ENCODE measurements at regions not wholly inside any gene's neighbourhood (a gene's known extent, or its start where the extent isn't known, plus 50 kb on each side); places are given as distances from the start of the nearest gene placed in this dataset.

- H3K4me3 ChIP-seq (ENCODE audit: low read length in 2 of 2), result no peak overlapping the region
- no peaks in the 10 kb centered on the region for H3K9me3 ChIP-seq (replicated peaks in 1 of 2; ENCODE audit: control insufficient read depth in 2 of 2, insufficient read depth in 1 of 2, low read depth in 1 of 2, low read length in 2 of 2)
- H3K4ac ChIP-seq (ENCODE audit: low read length), result no peak overlapping the region
- no peak overlapping the region for H3K23ac ChIP-seq (ENCODE audit: low read depth, low read length, poor library complexity)
- H4K91ac ChIP-seq (ENCODE audit: low read depth, low read length, poor library complexity), result no peak overlapping the region
- no peaks in the 10 kb centered on the region for H3K27me3 ChIP-seq (ENCODE audit: control insufficient read depth in 3 of 3, insufficient read depth in 3 of 3, low read depth in 1 of 3, low read length in 3 of 3)
- no peak overlapping the region for H2BK5ac ChIP-seq (ENCODE audit: low read length)
- H3K18ac ChIP-seq (ENCODE audit: low read length), result no peak overlapping the region
- no peak overlapping the region for H4K8ac ChIP-seq (ENCODE audit: low read depth, low read length)
- no peaks in the 10 kb centered on the region for H3K36me3 ChIP-seq (replicated peaks in 1 of 2; ENCODE audit: control insufficient read depth in 2 of 2, insufficient read depth in 2 of 2, low read length in 2 of 2)
- H3K4me1 ChIP-seq (ENCODE audit: control insufficient read depth in 2 of 2, insufficient read depth in 1 of 2, low read depth in 1 of 2, low read length in 2 of 2), result no peaks in the 10 kb centered on the region
- no peak overlapping the region for H2AK5ac ChIP-seq (ENCODE audit: low read depth, low read length)
- H3K14ac ChIP-seq (ENCODE audit: low read length), result no peak overlapping the region
- no CpG with 5 or more reads among the region's 1 CpG for WGBS, 2 donors (ENCODE audit: extremely low coverage in 2 of 2, insufficient read length in 2 of 2, insufficient replicate concordance in 1 of 2)
- no peak for DNase-seq (ENCODE audit: low spot score)
- no peak overlapping the region for H3K4me2 ChIP-seq (ENCODE audit: insufficient read depth, low read length, poor library complexity, severe bottlenecking)
- no peaks in the 10 kb centered on the region for H3K79me1 ChIP-seq (ENCODE audit: low read depth, low read length)
- H2BK120ac ChIP-seq (ENCODE audit: low read depth, low read length), result no peak overlapping the region
- no peak overlapping the region for H2BK12ac ChIP-seq (ENCODE audit: low read length)
- H3K27ac ChIP-seq (replicated peaks; ENCODE audit: low read length), result no peak overlapping the region
- H3K9ac ChIP-seq (ENCODE audit: low read depth, low read length, poor library complexity), result no peak overlapping the region
- H2BK15ac ChIP-seq (ENCODE audit: low read length), result no peak overlapping the region
- H2AFZ ChIP-seq (ENCODE audit: low read length), result no peak overlapping the region
Observed at GRCh38 chr3:76958861-76959260, 81.0 kb upstream of the ROBO2 start.

- Histone ChIP-seq H2BK5ac (ENCODE audit: low read length) (no peak overlapping the region), H3K4me3 (ENCODE audit: low read length in 2 of 2) (no peak overlapping the region), H2BK120ac (ENCODE audit: low read depth, low read length) (no peak overlapping the region), H3K23ac (ENCODE audit: low read depth, low read length, poor library complexity) (no peak overlapping the region), H3K36me3 (replicated peaks in 1 of 2; ENCODE audit: control insufficient read depth in 2 of 2, insufficient read depth in 2 of 2, low read length in 2 of 2) (no peaks in the 10 kb centered on the region), H4K8ac (ENCODE audit: low read depth, low read length) (no peak overlapping the region), H2AK5ac (ENCODE audit: low read depth, low read length) (no peak overlapping the region), H3K14ac (ENCODE audit: low read length) (no peak overlapping the region), H3K79me1 (ENCODE audit: low read depth, low read length) (no peaks in the 10 kb centered on the region), H3K4ac (ENCODE audit: low read length) (no peak overlapping the region), H3K4me2 (ENCODE audit: insufficient read depth, low read length, poor library complexity, severe bottlenecking) (no peak overlapping the region), H3K9me3 (replicated peaks in 1 of 2; ENCODE audit: control insufficient read depth in 2 of 2, insufficient read depth in 1 of 2, low read depth in 1 of 2, low read length in 2 of 2) (no peaks in the 10 kb centered on the region), H3K9ac (ENCODE audit: low read depth, low read length, poor library complexity) (no peak overlapping the region), H3K27me3 (ENCODE audit: control insufficient read depth in 3 of 3, insufficient read depth in 3 of 3, low read depth in 1 of 3, low read length in 3 of 3) (no peaks in the 10 kb centered on the region), H3K4me1 (ENCODE audit: control insufficient read depth in 2 of 2, insufficient read depth in 1 of 2, low read depth in 1 of 2, low read length in 2 of 2) (no peaks in the 10 kb centered on the region), H2AFZ (ENCODE audit: low read length) (no peak overlapping the region), H3K27ac (replicated peaks; ENCODE audit: low read length) (no peak overlapping the region), H4K91ac (ENCODE audit: low read depth, low read length, poor library complexity) (no peak overlapping the region), H3K18ac (ENCODE audit: low read length) (no peak overlapping the region), H2BK12ac (ENCODE audit: low read length) (no peak overlapping the region), H2BK15ac (ENCODE audit: low read length) (no peak overlapping the region)
- DNase-seq (ENCODE audit: low spot score), result no peak
- whole genome bisulfite sequencing, 2 donors (ENCODE audit: extremely low coverage in 2 of 2, insufficient read length in 2 of 2, insufficient replicate concordance in 1 of 2), result no CpG with 5 or more reads among the region's 4 CpGs
Observed at GRCh38 chr3:76961284-76961683, 78.6 kb upstream of the ROBO2 start.

- Histone ChIP-seq H3K4me3 (ENCODE audit: low read length in 2 of 2) (no peak overlapping the region), H2BK5ac (ENCODE audit: low read length) (no peak overlapping the region), H4K8ac (ENCODE audit: low read depth, low read length) (no peak overlapping the region), H3K9ac (ENCODE audit: low read depth, low read length, poor library complexity) (no peak overlapping the region), H2BK15ac (ENCODE audit: low read length) (no peak overlapping the region), H3K18ac (ENCODE audit: low read length) (no peak overlapping the region), H3K4me2 (ENCODE audit: insufficient read depth, low read length, poor library complexity, severe bottlenecking) (no peak overlapping the region), H3K27me3 (ENCODE audit: control insufficient read depth in 3 of 3, insufficient read depth in 3 of 3, low read depth in 1 of 3, low read length in 3 of 3) (no peaks in the 10 kb centered on the region), H2BK12ac (ENCODE audit: low read length) (no peak overlapping the region), H3K27ac (replicated peaks; ENCODE audit: low read length) (no peak overlapping the region), H3K4ac (ENCODE audit: low read length) (no peak overlapping the region), H3K4me1 (ENCODE audit: control insufficient read depth in 2 of 2, insufficient read depth in 1 of 2, low read depth in 1 of 2, low read length in 2 of 2) (peaks cover 2 to 5% of the 10 kb centered on the region in 2 donors), H4K91ac (ENCODE audit: low read depth, low read length, poor library complexity) (no peak overlapping the region), H3K14ac (ENCODE audit: low read length) (no peak overlapping the region), H3K23ac (ENCODE audit: low read depth, low read length, poor library complexity) (no peak overlapping the region), H3K79me1 (ENCODE audit: low read depth, low read length) (no peaks in the 10 kb centered on the region), H2AFZ (ENCODE audit: low read length) (peak overlapping the region; percentile 48), H3K9me3 (replicated peaks in 1 of 2; ENCODE audit: control insufficient read depth in 2 of 2, insufficient read depth in 1 of 2, low read depth in 1 of 2, low read length in 2 of 2) (no peaks in the 10 kb centered on the region), H2AK5ac (ENCODE audit: low read depth, low read length) (no peak overlapping the region), H2BK120ac (ENCODE audit: low read depth, low read length) (no peak overlapping the region), H3K36me3 (replicated peaks in 1 of 2; ENCODE audit: control insufficient read depth in 2 of 2, insufficient read depth in 2 of 2, low read length in 2 of 2) (no peaks in the 10 kb centered on the region)
- no CpG with 5 or more reads among the region's 4 CpGs for WGBS, 2 donors (ENCODE audit: extremely low coverage in 2 of 2, insufficient read length in 2 of 2, insufficient replicate concordance in 1 of 2)
- DNase-seq (ENCODE audit: low spot score), result no peak
Observed at GRCh38 chr3:76965122-76965725, 74.7 kb upstream of the ROBO2 start.

- H3K27me3 ChIP-seq (ENCODE audit: control insufficient read depth in 3 of 3, insufficient read depth in 3 of 3, low read depth in 1 of 3, low read length in 3 of 3), result no peaks in the 10 kb centered on the region
- no peaks in the 10 kb centered on the region for H3K79me1 ChIP-seq (ENCODE audit: low read depth, low read length)
- H3K4me1 ChIP-seq (ENCODE audit: control insufficient read depth in 2 of 2, insufficient read depth in 1 of 2, low read depth in 1 of 2, low read length in 2 of 2), result peaks cover 4 to 5% of the 10 kb centered on the region in 2 donors
- no peak overlapping the region for H3K18ac ChIP-seq (ENCODE audit: low read length)
- H3K4me2 ChIP-seq (ENCODE audit: insufficient read depth, low read length, poor library complexity, severe bottlenecking), result no peak overlapping the region
- peak overlapping the region in 1 of 2 donors; percentile 7 for H3K4me3 ChIP-seq (ENCODE audit: low read length in 2 of 2)
- H2AFZ ChIP-seq (ENCODE audit: low read length), result peak overlapping the region; percentile 79
- no peak for DNase-seq (ENCODE audit: low spot score)
- no peak overlapping the region for H3K14ac ChIP-seq (ENCODE audit: low read length)
- H2BK5ac ChIP-seq (ENCODE audit: low read length), result no peak overlapping the region
- H3K4ac ChIP-seq (ENCODE audit: low read length), result no peak overlapping the region
- no peak overlapping the region for H2AK5ac ChIP-seq (ENCODE audit: low read depth, low read length)
- no CpG with 5 or more reads among the region's 2 CpGs for WGBS, 2 donors (ENCODE audit: extremely low coverage in 2 of 2, insufficient read length in 2 of 2, insufficient replicate concordance in 1 of 2)
- no peak overlapping the region for H2BK12ac ChIP-seq (ENCODE audit: low read length)
- no peak overlapping the region for H3K23ac ChIP-seq (ENCODE audit: low read depth, low read length, poor library complexity)
- H3K9me3 ChIP-seq (replicated peaks in 1 of 2; ENCODE audit: control insufficient read depth in 2 of 2, insufficient read depth in 1 of 2, low read depth in 1 of 2, low read length in 2 of 2), result no peaks in the 10 kb centered on the region
- H2BK120ac ChIP-seq (ENCODE audit: low read depth, low read length), result no peak overlapping the region
- H3K9ac ChIP-seq (ENCODE audit: low read depth, low read length, poor library complexity), result no peak overlapping the region
- H2BK15ac ChIP-seq (ENCODE audit: low read length), result no peak overlapping the region
- H4K8ac ChIP-seq (ENCODE audit: low read depth, low read length), result no peak overlapping the region
- no peak overlapping the region for H3K27ac ChIP-seq (replicated peaks; ENCODE audit: low read length)
- no peak overlapping the region for H4K91ac ChIP-seq (ENCODE audit: low read depth, low read length, poor library complexity)
- H3K36me3 ChIP-seq (replicated peaks in 1 of 2; ENCODE audit: control insufficient read depth in 2 of 2, insufficient read depth in 2 of 2, low read length in 2 of 2), result no peaks in the 10 kb centered on the region
Observed at GRCh38 chr3:76969471-76969870, 70.4 kb upstream of the ROBO2 start.

All from neuronal stem cell (in vitro differentiated cells).